ENCODE measurements at regions not wholly inside any gene's neighbourhood (a gene's known extent, or its start where the extent isn't known, plus 50 kb on each side); places are given as distances from the start of the nearest gene placed in this dataset.

DNA sequence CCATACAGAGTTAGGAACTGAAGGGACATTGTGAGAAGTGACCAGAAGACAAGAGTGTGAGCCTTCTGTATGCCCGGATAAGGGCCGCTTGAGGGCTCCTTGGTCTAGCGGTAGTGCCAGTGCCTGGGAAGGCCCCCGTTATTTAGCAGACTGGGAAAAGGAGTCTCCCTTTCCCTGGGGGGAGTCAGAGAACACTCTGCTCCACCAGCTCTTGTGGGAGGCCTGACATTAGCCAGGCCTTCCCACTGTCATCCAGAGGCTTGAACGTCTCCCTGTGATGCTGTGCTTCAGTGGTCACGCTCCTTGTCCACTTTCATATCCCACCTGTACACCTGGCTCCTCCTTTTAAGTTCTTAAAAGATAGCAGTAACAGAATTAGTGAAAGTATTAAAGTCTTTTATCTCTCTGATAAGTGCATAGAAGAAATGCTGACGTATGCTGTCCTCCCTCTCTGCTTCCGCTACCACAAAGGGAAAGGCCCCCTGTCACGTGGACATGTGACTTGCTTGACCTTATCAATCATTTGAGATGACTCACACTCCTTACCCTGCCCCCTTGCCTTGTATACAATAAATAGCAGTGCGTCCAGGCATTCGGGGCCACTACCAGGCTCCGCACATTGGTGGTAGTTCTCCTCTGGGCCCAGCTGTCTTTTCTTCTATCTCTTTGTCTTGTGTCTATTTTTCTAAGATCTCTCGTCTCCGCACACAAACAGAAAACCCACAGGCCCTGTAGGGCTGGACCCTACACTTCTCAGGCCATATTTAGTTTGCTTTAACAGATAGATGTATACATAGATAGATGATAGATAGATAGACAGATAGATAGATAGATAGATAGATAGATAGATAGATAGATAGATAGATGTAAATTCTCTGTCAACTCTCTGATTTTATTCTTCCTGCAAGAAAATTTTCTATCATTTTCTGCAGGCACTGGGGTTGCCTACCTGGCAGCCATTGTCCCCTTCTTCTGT lies 131.5 kb upstream of the JCAD start:
- TF ChIP-seq STAT1 (IDR thresholded peaks at IDR 0.05; ENCODE audit: unreplicated experiment) (no peak), NANOG (IDR thresholded peaks at IDR 0.05; ENCODE audit: borderline replicate concordance) (no peak), JUNB (IDR thresholded peaks at IDR 0.05; ENCODE audit: unreplicated experiment) (no peak), ZNF331 (CRISPR knock-in tag; IDR thresholded peaks at IDR 0.05; ENCODE audit: low read depth) (no peak), EZH2 (IDR thresholded peaks at IDR 0.05; ENCODE audit: low read depth, unreplicated experiment) (no peak), EZH2phosphoT487 (IDR thresholded peaks at IDR 0.05; ENCODE audit: unreplicated experiment) (no peak), POLR2AphosphoS5 (IDR thresholded peaks at IDR 0.05; ENCODE audit: low read depth) (no peak)
- TF ChIP-seq, protein P1, sequence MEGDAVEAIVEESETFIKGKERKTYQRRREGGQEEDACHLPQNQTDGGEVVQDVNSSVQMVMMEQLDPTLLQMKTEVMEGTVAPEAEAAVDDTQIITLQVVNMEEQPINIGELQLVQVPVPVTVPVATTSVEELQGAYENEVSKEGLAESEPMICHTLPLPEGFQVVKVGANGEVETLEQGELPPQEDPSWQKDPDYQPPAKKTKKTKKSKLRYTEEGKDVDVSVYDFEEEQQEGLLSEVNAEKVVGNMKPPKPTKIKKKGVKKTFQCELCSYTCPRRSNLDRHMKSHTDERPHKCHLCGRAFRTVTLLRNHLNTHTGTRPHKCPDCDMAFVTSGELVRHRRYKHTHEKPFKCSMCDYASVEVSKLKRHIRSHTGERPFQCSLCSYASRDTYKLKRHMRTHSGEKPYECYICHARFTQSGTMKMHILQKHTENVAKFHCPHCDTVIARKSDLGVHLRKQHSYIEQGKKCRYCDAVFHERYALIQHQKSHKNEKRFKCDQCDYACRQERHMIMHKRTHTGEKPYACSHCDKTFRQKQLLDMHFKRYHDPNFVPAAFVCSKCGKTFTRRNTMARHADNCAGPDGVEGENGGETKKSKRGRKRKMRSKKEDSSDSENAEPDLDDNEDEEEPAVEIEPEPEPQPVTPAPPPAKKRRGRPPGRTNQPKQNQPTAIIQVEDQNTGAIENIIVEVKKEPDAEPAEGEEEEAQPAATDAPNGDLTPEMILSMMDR (conservative IDR thresholded peaks at IDR 0.05; ENCODE audit: low read depth in 2 of 2), result no peak
- TF ChIP-seq, protein P2, sequence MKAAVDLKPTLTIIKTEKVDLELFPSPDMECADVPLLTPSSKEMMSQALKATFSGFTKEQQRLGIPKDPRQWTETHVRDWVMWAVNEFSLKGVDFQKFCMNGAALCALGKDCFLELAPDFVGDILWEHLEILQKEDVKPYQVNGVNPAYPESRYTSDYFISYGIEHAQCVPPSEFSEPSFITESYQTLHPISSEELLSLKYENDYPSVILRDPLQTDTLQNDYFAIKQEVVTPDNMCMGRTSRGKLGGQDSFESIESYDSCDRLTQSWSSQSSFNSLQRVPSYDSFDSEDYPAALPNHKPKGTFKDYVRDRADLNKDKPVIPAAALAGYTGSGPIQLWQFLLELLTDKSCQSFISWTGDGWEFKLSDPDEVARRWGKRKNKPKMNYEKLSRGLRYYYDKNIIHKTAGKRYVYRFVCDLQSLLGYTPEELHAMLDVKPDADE (IDR thresholded peaks at IDR 0.05), result no peak
- Histone ChIP-seq H3F3A (replicated peaks; ENCODE audit: low read depth) (no peaks in the 10 kb centered on the region), H3K79me2 (replicated peaks; ENCODE audit: insufficient read depth) (no peaks in the 10 kb centered on the region), H3K4me1 (ENCODE audit: insufficient read depth) (no peaks in the 10 kb centered on the region), H3K27ac (ENCODE audit: low read depth) (no peak overlapping the region), H2AFZ (no peak overlapping the region), H3K4me2 (no peak overlapping the region), H3K27me3 (ENCODE audit: insufficient read depth) (no peaks in the 10 kb centered on the region), H3K36me3 (ENCODE audit: insufficient read depth) (no peaks in the 10 kb centered on the region), H3K9me2 (ENCODE audit: insufficient read depth) (0 out of 2 replicates have a peak, but pooled peaks cover 5% of the 10 kb centered on the region), H4K20me1 (replicated peaks; ENCODE audit: insufficient read depth) (no peaks in the 10 kb centered on the region), H3K4me3 (no peak overlapping the region)
- no peaks in the 10 kb centered on the region for H3K4me1 Mint-ChIP-seq
- ATAC-seq (no peak), DNase-seq (ENCODE audit: low spot score) (no peak)
- H3K9me3 Mint-ChIP-seq, result peaks cover 2% of the 10 kb centered on the region; the same call in 1 of the 3 replicates
- H3K4me3 Mint-ChIP-seq, result no peak overlapping the region
- H3K27ac Mint-ChIP-seq, result peak overlapping the region; percentile 49; the same call in 1 of the 2 replicates
- H3K27me3 Mint-ChIP-seq (ENCODE audit: insufficient read depth, low read depth, poor library complexity), result no peaks in the 10 kb centered on the region
- no peaks in the 10 kb centered on the region for H3K36me3 Mint-ChIP-seq (ENCODE audit: low read depth)

DNA sequence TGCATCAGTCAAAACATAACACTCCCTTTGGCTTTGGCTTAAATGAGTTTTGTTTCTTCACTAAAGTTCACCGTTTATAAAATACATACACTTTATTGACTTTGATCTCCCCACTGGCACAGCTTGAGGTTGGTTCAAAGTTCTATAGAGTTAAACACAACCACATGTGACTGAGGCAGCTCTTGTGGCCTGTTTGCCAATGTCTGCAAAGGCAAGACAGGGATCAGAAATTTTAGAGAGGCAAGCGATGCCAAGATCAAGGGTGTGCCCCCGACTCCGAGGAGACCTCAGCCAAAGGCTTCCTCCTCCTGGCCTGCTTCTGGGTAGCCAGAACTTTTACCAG lies 129.8 kb upstream of the JCAD start:
- Histone ChIP-seq H3K9me2 (ENCODE audit: insufficient read depth) (no peaks in the 10 kb centered on the region), H3K27ac (ENCODE audit: low read depth) (no peak overlapping the region), H2AFZ (no peak overlapping the region)

More for the DNA sequence above, 129.8 kb upstream of the JCAD start:
- no peaks in the 10 kb centered on the region for H3K27me3 ChIP-seq (ENCODE audit: insufficient read depth)
- no peaks in the 10 kb centered on the region for H3F3A ChIP-seq (replicated peaks; ENCODE audit: low read depth)
- Mint-ChIP-seq H3K27me3 (ENCODE audit: insufficient read depth, low read depth, poor library complexity) (no peaks in the 10 kb centered on the region), H3K4me1 (no peaks in the 10 kb centered on the region), H3K27ac (no peak overlapping the region), H3K4me3 (no peak overlapping the region), H3K36me3 (ENCODE audit: low read depth) (no peaks in the 10 kb centered on the region), H3K9me3 (peaks cover 2% of the 10 kb centered on the region; the same call in 1 of the 3 replicates)
- H3K4me2 ChIP-seq, result no peak overlapping the region
- no peak overlapping the region for H3K4me3 ChIP-seq
- H3K36me3 ChIP-seq (ENCODE audit: insufficient read depth), result no peaks in the 10 kb centered on the region
- no peaks in the 10 kb centered on the region for H4K20me1 ChIP-seq (replicated peaks; ENCODE audit: insufficient read depth)
- no peaks in the 10 kb centered on the region for H3K79me2 ChIP-seq (replicated peaks; ENCODE audit: insufficient read depth)
- TF ChIP-seq, protein P2 (IDR thresholded peaks at IDR 0.05), result no peak
- no peak for TF ChIP-seq NANOG (IDR thresholded peaks at IDR 0.05; ENCODE audit: borderline replicate concordance)
- TF ChIP-seq, protein P1 (conservative IDR thresholded peaks at IDR 0.05; ENCODE audit: low read depth in 2 of 2), result no peak
- DNase-seq (ENCODE audit: low spot score) (no peak), ATAC-seq (no peak)
- no peaks in the 10 kb centered on the region for H3K4me1 ChIP-seq (ENCODE audit: insufficient read depth)

Data from GM23338 (cell line).